Epithelial cell of esophagus (primary cell): ENCODE measurements at regions not wholly inside any gene's neighbourhood (a gene's known extent, or its start where the extent isn't known, plus 50 kb on each side); places are given as distances from the start of the nearest gene placed in this dataset.
"Not testable (repeated sequence)": the region's sequence is repeated elsewhere in the genome, so short reads cannot be mapped to it uniquely, and the experiment has no call there.

ENCODE experiments used
- DNase-seq: peaks from one replicate; pipeline ENCODE4 v3.0.0; 2010; ENCODE audit warnings: low read depth
- H3K4me3 ChIP-seq: 2 replicates; pipeline ENCODE4 v1.5.1; 2011; ENCODE audit warnings: mild to moderate bottlenecking, low read length, control low read depth
- CTCF ChIP-seq: IDR thresholded peaks from 2 replicates; pipeline ENCODE4 v1.5.1; 2011; ENCODE audit warnings: low read depth, mild to moderate bottlenecking, low read length, control low read depth, inconsistent platforms; ENCODE audit not compliant: insufficient read depth; ENCODE audit errors: missing control alignments

GRCh38 chr7:149690688-149691446, 82.5 kb downstream of the ZNF467 start:
- H3K4me3 ChIP-seq, result no peak overlapping the region
- no peak for TF ChIP-seq CTCF
- peak; percentile 81 for DNase-seq

- H3K4me3 ChIP-seq, result no peak overlapping the region
- no peak for DNase-seq
- no peak for TF ChIP-seq CTCF
Measured at GRCh38 chr7:149689291-149689721, 84.1 kb downstream of the ZNF467 start.

GRCh38 chr7:149688836-149689235, 84.6 kb downstream of the ZNF467 start:
- no peak overlapping the region for H3K4me3 ChIP-seq
- no peak for TF ChIP-seq CTCF
- DNase-seq, result no peak

GRCh38 chr7:149687820-149688219, 85.6 kb downstream of the ZNF467 start:
- H3K4me3 ChIP-seq, DNase-seq: not testable (repeated sequence)

- no peak overlapping the region for H3K4me3 ChIP-seq
- no peak for DNase-seq
- no peak for TF ChIP-seq CTCF
Measured at GRCh38 chr7:149686449-149686848, 86.9 kb downstream of the ZNF467 start.

- DNase-seq, result no peak
- no peak for TF ChIP-seq CTCF
- no peak overlapping the region for H3K4me3 ChIP-seq
Measured at GRCh38 chr7:149686011-149686410, 87.4 kb downstream of the ZNF467 start.

- no peak overlapping the region for H3K4me3 ChIP-seq
- peak; percentile 47 for DNase-seq
- TF ChIP-seq CTCF, result no peak
Measured at GRCh38 chr7:149685455-149685854, 87.9 kb downstream of the ZNF467 start.
